Gastrocnemius medialis (tissue), 4 donors: ENCODE measurements at regions not wholly inside any gene's neighbourhood (a gene's known extent, or its start where the extent isn't known, plus 50 kb on each side); places are given as distances from the start of the nearest gene placed in this dataset.

Experiments
- ATAC-seq, 2 donors: fragments of 150-250 bp; one replicate each; pipeline ENCODE4 v1.9.1; 2016
- DNase-seq, 2 donors: peaks; one replicate each; pipeline ENCODE4 v3.0.0-alpha.2; 2019
- H3K27ac ChIP-seq, 4 donors: fragments of 200-600 bp; sonication (generic); 1 replicate in 1 of 4; 2 replicates in 3 of 4; pipeline ENCODE4 v1.5.1; 2016 to 2018; ENCODE audit warnings: mild to moderate bottlenecking in 2 of 4, moderate library complexity in 1 of 4
- H3K27me3 ChIP-seq, 3 donors: fragments of 200-600 bp; sonication (generic) in 2 of 3; 1 replicate in 1 of 3; 2 replicates in 2 of 3; pipeline versions ENCODE4 v1.5.1 to v1.6.0; 2016 to 2019; ENCODE audit warnings: mild to moderate bottlenecking in 1 of 3, moderate library complexity in 1 of 3
- H3K36me3 ChIP-seq, 2 donors: fragments of 200-600 bp; sonication (generic) in 1 of 2; one replicate each; pipeline ENCODE4 v1.5.1; 2017 to 2018
- H3K4me1 ChIP-seq, 2 donors: fragments of 200-600 bp; sonication (generic) in 1 of 2; one replicate each; pipeline ENCODE4 v1.5.1; 2016 to 2017; ENCODE audit warnings: mild to moderate bottlenecking in 2 of 2
- H3K4me3 ChIP-seq, 4 donors: fragments of 200-600 bp; sonication (generic) in 3 of 4; 1 replicate in 1 of 4; 2 replicates in 3 of 4; pipeline ENCODE4 v1.5.1; 2016 to 2019; ENCODE audit warnings: mild to moderate bottlenecking in 2 of 4
- H3K9me3 ChIP-seq, 3 donors: fragments of 200-600 bp; sonication (generic) in 2 of 3; 1 replicate in 1 of 3; 2 replicates in 2 of 3; pipeline ENCODE4 v1.5.1; 2016 to 2019
- CTCF ChIP-seq, 5 experiments: fragments of 450-650 bp in 3 of 5; fragments of 200-600 bp in 2 of 5; sonication (generic) in 2 of 5; IDR thresholded peaks in 4 of 5; conservative IDR thresholded peaks in 1 of 5; 1 replicate in 4 of 5; 2 replicates in 1 of 5; pipeline ENCODE4 v1.5.1; 2016 to 2019; ENCODE audit warnings: antibody characterized with exemption in 5 of 5, mild to moderate bottlenecking in 3 of 5, moderate library complexity in 3 of 5
- POLR2A ChIP-seq, 2 donors: fragments of 450-650 bp; IDR thresholded peaks; one replicate each; pipeline ENCODE4 v1.6.1; 2017; ENCODE audit warnings: antibody characterized with exemption in 2 of 2, mild to moderate bottlenecking in 2 of 2, moderate library complexity in 2 of 2
- in situ Hi-C, 4 donors: fragments of 200-750 bp; cut with MboI; loops; one replicate each; pipeline versions ENCODE4 v1.15.0 to v1.8.0; 2017; ENCODE audit warnings: low sequenced_read_pairs in 4 of 4
- intact Hi-C: fragments of 100-400 bp; cut with DNase I; formaldehyde crosslinking; loops from one replicate; pipeline ENCODE4 v1.15.1; 2023; ENCODE audit warnings: low total_unique reads

- intact Hi-C loops: no loop called here
- no peak for ATAC-seq
These were observed 633.7 kb downstream of the TBC1D22A start for GRCh38 chr22:47396105-47396504.

GRCh38 chr22:47395481-47395880 lies 633.0 kb downstream of the TBC1D22A start:
- in situ Hi-C loops: no loop called here
- Histone ChIP-seq H3K4me1 (no peaks in the 10 kb centered on the region), H3K9me3 (no peaks in the 10 kb centered on the region), H3K36me3 (no peaks in the 10 kb centered on the region), H3K27me3 (no peaks in the 10 kb centered on the region), H3K4me3 (no peak overlapping the region), H3K27ac (no peak overlapping the region)
- no peak for DNase-seq
- no peak for TF ChIP-seq CTCF (IDR thresholded peaks at IDR 0.05 in 4 of 5, conservative IDR thresholded peaks at IDR 0.05 in 1 of 5)
- TF ChIP-seq POLR2A (IDR thresholded peaks at IDR 0.05): no peak
- ATAC-seq: no peak
- intact Hi-C loops: no loop called here

More at GRCh38 chr22:47396105-47396504, 633.7 kb downstream of the TBC1D22A start:
- in situ Hi-C loops: no loop called here
- Histone ChIP-seq H3K27ac (no peak overlapping the region), H3K27me3 (no peaks in the 10 kb centered on the region), H3K4me3 (no peak overlapping the region), H3K4me1 (no peaks in the 10 kb centered on the region), H3K36me3 (no peaks in the 10 kb centered on the region), H3K9me3 (no peaks in the 10 kb centered on the region)
- no peak for DNase-seq
- no peak for TF ChIP-seq CTCF (IDR thresholded peaks at IDR 0.05 in 4 of 5, conservative IDR thresholded peaks at IDR 0.05 in 1 of 5)
- TF ChIP-seq POLR2A (IDR thresholded peaks at IDR 0.05): no peak

GRCh38 chr22:47394504-47395440 lies 632.3 kb downstream of the TBC1D22A start:
- ATAC-seq (no peak), DNase-seq (no peak)
- Histone ChIP-seq H3K27me3 (no peaks in the 10 kb centered on the region), H3K36me3 (no peaks in the 10 kb centered on the region), H3K4me1 (no peaks in the 10 kb centered on the region), H3K9me3 (no peaks in the 10 kb centered on the region), H3K27ac (no peak overlapping the region), H3K4me3 (no peak overlapping the region)
- in situ Hi-C loops: no loop called here
- TF ChIP-seq CTCF (IDR thresholded peaks at IDR 0.05 in 4 of 5, conservative IDR thresholded peaks at IDR 0.05 in 1 of 5): no peak
- no peak for TF ChIP-seq POLR2A (IDR thresholded peaks at IDR 0.05)
- intact Hi-C loops: no loop called here

GRCh38 chr22:47393191-47393590 lies 630.7 kb downstream of the TBC1D22A start:
- no peak for DNase-seq
- Histone ChIP-seq H3K27ac (no peak overlapping the region), H3K27me3 (no peaks in the 10 kb centered on the region), H3K9me3 (no peaks in the 10 kb centered on the region), H3K4me1 (no peaks in the 10 kb centered on the region), H3K36me3 (no peaks in the 10 kb centered on the region), H3K4me3 (no peak overlapping the region)
- ATAC-seq: no peak
- intact Hi-C loops: no loop called here
- in situ Hi-C loops: no loop called here
- TF ChIP-seq CTCF (IDR thresholded peaks at IDR 0.05 in 4 of 5, conservative IDR thresholded peaks at IDR 0.05 in 1 of 5): no peak
- no peak for TF ChIP-seq POLR2A (IDR thresholded peaks at IDR 0.05)
